GDM1 (cell line): ENCODE measurements at regions not wholly inside any gene's neighbourhood (a gene's known extent, or its start where the extent isn't known, plus 50 kb on each side); places are given as distances from the start of the nearest gene placed in this dataset.

Source experiments
- DNase-seq: peaks from one replicate; lab custom pipeline; 2025; lab: John Stamatoyannopoulos, UW

GRCh38 chr6:43982084-43982625 lies 145.1 kb downstream of the MRPL14 start:
- no peak for DNase-seq

DNA sequence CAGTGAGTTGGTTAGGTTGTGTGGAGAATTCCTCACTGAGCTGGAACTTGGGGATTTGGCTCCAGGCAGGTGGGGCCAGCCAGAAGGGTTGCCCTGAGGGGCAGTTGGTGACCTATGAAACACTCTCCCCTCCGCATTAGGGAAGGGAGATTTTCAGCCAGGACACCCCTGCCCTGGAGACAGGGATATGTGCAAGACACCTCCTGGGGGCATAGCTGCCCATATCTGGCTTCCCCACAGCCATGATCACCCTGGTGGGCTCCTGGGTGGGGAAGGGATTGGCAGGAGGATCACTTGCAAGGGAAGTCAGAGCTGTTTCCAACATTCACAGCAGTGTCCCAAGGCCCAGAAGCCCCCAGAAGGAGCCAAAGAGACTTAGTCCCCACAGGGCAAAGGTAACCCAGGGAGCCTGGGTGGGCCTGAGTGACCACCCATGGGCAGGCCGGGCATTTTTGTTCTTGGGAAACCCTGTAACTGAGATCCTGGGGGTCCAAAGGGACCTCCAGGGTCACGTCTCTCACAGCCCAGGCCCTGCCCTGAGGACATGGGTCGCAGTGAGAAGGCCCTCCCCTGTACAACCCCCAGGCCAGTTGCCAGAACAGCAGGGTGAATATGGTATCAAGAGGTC lies 145.8 kb downstream of the MRPL14 start:
- DNase-seq: no peak

DNA sequence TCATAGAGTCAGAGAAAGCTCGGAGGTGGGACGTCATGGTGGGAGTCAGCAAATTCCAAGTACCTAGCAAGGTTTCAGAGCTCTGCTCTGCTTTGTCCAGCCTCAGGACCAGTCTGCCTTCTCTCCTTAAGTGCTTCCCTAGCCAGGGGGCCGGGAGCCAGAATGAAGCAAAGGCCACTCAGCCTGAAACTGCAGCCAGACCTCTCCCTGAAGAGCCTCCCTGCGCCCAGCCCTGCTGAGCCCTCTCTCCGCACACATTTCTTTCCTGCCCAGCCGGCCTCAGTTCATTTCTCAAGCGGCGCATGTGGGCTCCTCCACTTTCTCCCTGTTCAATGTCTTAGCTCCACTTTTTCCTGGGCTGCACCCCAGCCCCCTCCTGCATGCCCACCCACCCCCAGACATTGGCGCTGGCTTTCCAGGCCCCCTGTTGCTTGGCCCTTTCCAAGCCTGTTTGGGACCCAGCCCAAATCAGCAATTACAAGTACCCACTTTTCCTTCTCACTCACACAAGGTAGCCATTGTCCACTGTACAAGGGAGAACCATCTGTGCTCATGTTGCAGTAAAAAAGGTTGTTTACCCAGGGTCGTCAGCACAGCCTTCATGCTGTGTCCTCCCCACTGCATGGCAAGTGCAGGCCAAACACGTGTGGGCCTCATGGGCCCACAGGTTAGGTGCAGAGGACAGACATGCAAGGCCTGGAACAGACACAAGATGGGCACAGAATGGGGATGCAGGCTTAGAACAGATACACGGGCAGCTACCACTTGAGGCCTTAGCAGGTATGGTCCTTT lies 147.1 kb downstream of the MRPL14 start:
- DNase-seq: no peak

- DNase-seq: no peak
Measured at GRCh38 chr6:43979525-43979924, 147.7 kb downstream of the MRPL14 start.

- DNase-seq: no peak
Measured at GRCh38 chr6:43978473-43979346, 148.5 kb downstream of the MRPL14 start.

DNA sequence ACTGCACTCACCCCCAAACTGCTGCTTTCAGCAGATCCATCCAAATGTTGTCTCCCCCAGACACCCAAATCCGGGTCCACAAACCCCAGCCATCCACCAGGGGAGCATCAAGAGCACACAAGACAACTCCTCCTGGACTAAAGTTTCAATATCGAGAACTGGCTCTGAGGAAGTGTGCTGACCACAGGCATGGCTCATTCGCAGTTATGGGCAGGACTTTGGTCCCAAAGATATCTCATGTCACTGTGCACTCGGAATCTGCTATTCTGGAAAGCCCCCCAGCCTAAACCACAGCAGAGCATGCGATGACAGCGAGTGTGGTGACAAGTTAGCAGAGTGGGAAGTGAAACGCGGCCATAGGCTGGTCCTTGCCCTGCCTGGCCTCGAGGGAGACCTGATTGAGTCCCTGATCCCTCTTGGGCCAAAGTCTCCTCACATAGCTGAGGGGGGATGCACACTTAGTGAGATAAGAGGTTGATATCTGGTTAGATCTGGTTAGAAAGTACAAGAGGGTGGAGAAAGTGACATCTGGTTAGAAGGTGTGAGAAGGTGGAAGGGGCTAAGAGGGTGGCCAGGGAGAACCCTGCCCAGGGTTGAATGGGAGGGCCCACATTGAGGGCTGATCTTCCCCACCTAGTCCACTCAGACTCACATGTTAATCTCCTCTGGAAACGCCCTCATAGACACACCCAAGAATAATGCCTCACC lies 149.7 kb downstream of the MRPL14 start:
- DNase-seq: no peak

- DNase-seq: no peak
Measured at GRCh38 chr6:43976706-43977403, 150.4 kb downstream of the MRPL14 start.

GRCh38 chr6:43974643-43975230 lies 152.5 kb downstream of the MRPL14 start:
- DNase-seq: no peak

DNA sequence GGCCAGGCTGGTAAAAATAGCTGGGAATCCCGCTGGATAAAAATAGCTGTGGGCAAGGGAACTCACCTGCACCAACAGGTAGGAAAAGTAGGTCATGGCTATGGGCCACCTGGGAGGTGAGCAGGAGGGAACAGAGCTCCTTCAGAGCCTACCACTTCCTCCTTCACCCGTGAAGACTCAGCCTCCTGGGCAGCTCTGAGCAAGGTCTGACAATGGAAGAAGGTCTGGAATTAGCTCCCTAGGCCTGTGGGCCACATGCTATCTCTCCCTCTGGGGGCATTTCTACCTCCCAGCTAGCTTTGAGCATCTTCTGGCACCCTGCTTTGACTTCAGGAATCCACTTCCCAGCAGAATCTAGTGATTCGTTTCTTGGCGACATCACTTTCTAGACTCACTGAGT lies 153.9 kb downstream of the MRPL14 start:
- DNase-seq: no peak

GRCh38 chr6:43972913-43973300 lies 154.3 kb downstream of the MRPL14 start:
- no peak for DNase-seq

DNA sequence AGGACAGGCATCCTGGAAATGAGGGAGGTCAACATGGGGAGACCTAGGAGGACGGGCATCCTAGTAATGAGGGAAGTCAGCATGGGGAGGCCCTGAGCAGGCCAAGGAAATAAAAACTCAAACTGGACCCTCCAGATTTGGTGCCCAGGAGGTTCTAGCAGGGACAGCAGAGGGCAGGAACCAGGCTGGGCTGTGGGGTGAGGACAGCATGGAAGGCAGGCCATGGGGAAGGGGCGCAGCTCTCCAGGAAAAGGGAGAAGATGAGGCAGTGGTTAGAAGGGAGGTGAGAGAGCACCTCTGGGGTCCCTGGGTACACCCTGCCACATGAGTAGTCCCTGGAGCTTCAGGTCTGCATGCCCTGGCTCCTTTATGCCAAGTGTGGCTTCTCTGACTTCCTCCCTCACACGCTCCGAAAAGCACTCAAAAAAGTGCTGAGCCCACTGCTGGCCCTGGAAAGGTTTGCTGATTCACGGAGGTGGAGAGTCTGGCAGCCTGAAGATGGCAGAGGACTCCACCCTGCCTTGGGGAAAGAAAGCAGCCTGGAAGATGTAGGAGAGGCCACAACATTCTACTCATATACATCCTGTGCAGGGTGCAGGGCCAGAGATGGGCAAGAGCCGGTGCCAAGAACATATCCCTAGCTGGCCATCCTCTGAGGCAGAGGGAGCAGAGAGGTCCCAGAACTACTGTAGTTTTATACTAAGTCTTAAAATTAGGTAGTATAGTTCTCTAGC lies 154.9 kb downstream of the MRPL14 start:
- DNase-seq: no peak

GRCh38 chr6:43971776-43972126 lies 155.5 kb downstream of the MRPL14 start:
- DNase-seq: no peak

DNA sequence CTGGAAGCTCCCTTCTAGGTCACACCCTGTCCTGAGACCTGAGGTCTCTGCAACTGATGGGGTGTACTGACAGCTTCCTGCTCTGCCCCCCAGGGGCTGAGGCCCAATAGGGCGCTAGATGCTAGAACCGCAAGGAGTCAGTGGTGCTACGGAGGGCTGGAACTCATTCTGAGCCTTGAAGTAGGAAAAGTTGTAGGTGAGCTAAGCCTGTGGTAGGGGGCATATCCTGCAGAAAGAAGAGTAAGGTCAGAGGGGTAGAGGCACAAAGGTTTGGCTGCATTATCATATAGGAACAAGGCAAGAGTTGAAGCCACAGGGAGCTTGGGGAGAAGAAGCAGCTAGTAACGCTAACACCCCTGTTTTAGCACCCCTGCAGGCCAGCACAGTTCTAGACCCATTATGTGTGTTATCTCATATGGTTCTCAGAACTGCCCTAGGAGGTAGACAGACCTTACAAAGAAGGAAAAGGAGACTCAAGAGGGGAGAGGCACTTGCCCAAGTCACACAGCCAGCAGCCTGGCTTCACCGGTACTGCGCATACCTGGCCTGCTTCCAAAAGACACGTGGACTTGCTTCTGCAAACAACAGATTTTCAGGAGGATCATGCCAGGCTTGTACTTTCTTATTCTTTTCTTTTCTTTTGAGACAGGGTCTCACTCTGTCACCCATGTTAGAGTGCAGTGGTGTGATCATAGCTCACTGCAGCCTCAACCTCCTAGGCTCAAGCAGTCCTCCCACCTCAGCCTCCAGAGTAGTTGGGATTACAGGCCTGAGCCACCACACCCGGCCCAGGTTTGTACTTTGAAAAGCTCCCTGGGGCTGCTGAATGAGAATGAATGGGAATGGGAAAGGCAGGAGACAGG lies 156.1 kb downstream of the MRPL14 start:
- no peak for DNase-seq

- no peak for DNase-seq
Measured at GRCh38 chr6:43970068-43970912, 157.0 kb downstream of the MRPL14 start.

DNA sequence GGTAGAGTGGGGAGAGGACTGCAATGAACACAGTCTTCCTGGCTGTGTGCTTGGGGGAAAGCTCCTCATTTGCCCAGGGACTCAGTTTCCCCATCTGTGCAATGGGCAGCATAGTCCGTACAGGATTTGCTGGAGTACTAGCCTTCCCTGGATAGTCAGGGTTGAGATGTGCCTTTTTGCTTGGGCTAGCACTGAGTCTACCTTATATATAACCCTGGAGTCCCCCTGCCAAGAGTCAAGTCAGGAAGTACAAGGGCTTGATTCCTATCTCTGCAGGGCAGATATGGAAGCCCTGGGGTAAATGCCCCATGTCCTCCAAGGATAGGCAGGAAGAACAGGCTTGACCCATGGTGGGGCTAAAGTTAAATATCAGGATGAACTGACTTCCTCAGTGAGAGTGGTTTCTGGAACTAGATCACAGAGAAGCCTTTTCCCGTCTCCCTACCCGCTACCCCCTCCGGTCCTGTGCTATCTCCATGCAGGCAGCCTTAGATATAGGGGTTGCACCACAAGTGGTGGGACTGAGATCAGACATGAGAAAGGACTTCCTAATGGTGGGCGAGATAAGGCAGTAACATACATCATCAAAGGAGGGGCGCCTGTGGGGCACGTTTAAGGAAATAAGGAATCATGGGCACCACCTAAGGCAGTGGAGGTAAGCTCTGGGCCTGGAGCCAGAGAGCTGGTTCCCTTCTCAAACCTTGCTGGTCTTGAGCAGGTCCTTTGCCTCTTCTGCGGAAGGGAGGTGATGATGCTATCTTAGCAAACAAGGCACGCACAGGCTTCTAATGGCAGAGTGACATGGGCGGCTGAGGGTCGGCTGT lies 157.9 kb downstream of the MRPL14 start:
- DNase-seq: no peak

GRCh38 chr6:43968110-43968965 lies 158.9 kb downstream of the MRPL14 start:
- DNase-seq: no peak

DNA sequence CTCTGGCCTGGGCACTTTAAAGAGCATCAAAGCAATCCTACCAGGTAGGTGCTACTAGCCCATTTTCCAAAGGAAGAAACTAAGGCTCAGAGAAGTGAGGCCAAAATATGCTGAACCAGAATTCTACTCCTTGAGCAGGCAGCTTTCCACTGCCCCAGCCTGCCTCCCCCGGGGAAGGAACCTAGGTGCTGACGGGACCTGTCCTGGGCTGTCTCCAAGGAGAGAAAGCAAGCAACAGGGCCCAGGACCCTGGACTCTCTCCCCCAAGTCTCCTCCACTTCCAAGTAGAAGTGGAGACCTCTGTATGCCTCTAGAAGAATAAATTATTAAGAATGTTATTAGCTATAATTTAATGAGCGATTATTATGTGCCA lies 159.5 kb downstream of the MRPL14 start:
- no peak for DNase-seq
